Hepatocyte (in vitro differentiated cells): ENCODE measurements at regions not wholly inside any gene's neighbourhood (a gene's known extent, or its start where the extent isn't known, plus 50 kb on each side); places are given as distances from the start of the nearest gene placed in this dataset.

ENCODE experiments used
- DNase-seq: peaks from one replicate; pipeline ENCODE4 v3.0.0-alpha.2; 2016; ENCODE audit warnings: low spot score
- H2AFZ ChIP-seq: fragments of 200-600 bp; sonication (generic); 2 replicates; pipeline ENCODE4 v1.6.0; 2016; ENCODE audit warnings: antibody characterized with exemption, mild to moderate bottlenecking
- H3K27ac ChIP-seq: fragments of 200-600 bp; sonication (generic); 2 replicates; pipeline ENCODE4 v1.5.1; 2016; ENCODE audit warnings: mild to moderate bottlenecking
- H3K27me3 ChIP-seq: fragments of 200-600 bp; sonication (generic); 2 replicates; pipeline ENCODE4 v1.6.1; 2016
- H3K36me3 ChIP-seq: fragments of 200-600 bp; sonication (generic); replicated peaks from 2 replicates; pipeline ENCODE4 v1.5.1; 2016; ENCODE audit warnings: low read depth; ENCODE audit not compliant: insufficient read depth
- H3K4me1 ChIP-seq: fragments of 200-600 bp; sonication (generic); 2 replicates; pipeline ENCODE4 v1.5.1; 2016; ENCODE audit warnings: mild to moderate bottlenecking, moderate library complexity; ENCODE audit not compliant: insufficient read depth
- H3K4me2 ChIP-seq: fragments of 200-600 bp; sonication (generic); 2 replicates; pipeline ENCODE4 v1.6.0; 2016
- H3K4me3 ChIP-seq: fragments of 200-600 bp; sonication (generic); 2 replicates; pipeline ENCODE4 v1.5.1; 2016; ENCODE audit warnings: mild to moderate bottlenecking
- H3K79me2 ChIP-seq: fragments of 200-600 bp; sonication (generic); 2 replicates; pipeline ENCODE4 v1.6.0; 2017; ENCODE audit warnings: mild to moderate bottlenecking
- H3K9me2 ChIP-seq: fragments of 200-600 bp; sonication (generic); replicated peaks from 2 replicates; pipeline ENCODE4 v1.6.0; 2017; ENCODE audit warnings: mild to moderate bottlenecking; ENCODE audit not compliant: insufficient read depth
- H3K9me3 ChIP-seq: fragments of 200-600 bp; sonication (generic); 2 replicates; pipeline ENCODE4 v1.5.1; 2016; ENCODE audit warnings: low read depth, mild to moderate bottlenecking
- H4K20me1 ChIP-seq: fragments of 200-600 bp; sonication (generic); 2 replicates; pipeline ENCODE4 v1.6.0; 2016; ENCODE audit warnings: mild to moderate bottlenecking; ENCODE audit not compliant: insufficient read depth, poor library complexity, severe bottlenecking
- CTCF ChIP-seq: fragments of 200-600 bp; sonication (generic); IDR thresholded peaks from 2 replicates; pipeline ENCODE4 v1.5.1; 2016; ENCODE audit warnings: antibody characterized with exemption, mild to moderate bottlenecking; ENCODE audit not compliant: poor library complexity
- EZH2 ChIP-seq: fragments of 200-600 bp; sonication (generic); IDR thresholded peaks from 2 replicates; pipeline ENCODE4 v1.6.1; 2016; ENCODE audit warnings: antibody characterized with exemption, mild to moderate bottlenecking, borderline replicate concordance
- EZH2phosphoT487 ChIP-seq: fragments of 200-600 bp; sonication (generic); IDR thresholded peaks from one replicate; pipeline ENCODE4 v1.6.1; 2018; ENCODE audit warnings: antibody characterized with exemption, mild to moderate bottlenecking, low read depth, moderate library complexity; ENCODE audit not compliant: unreplicated experiment, severe bottlenecking
- WGBS: methylation state at CpG from one replicate; pipeline ENCODE4 v1.1.6; 2016; ENCODE audit warnings: low lambda C conversion rate; ENCODE audit errors: missing lambda C conversion rate; 5-methylcytosine and 5-hydroxymethylcytosine counted together

GRCh38 chr5:88660947-88661805 lies 221.8 kb downstream of the MEF2C start:
- TF ChIP-seq EZH2phosphoT487 (no peak), EZH2 (peak; percentile 21)
- no peaks in the 10 kb centered on the region for H3K9me2 ChIP-seq
- H3K4me1 ChIP-seq = peaks cover 3% of the 10 kb centered on the region
- no peaks in the 10 kb centered on the region for H3K79me2 ChIP-seq
- H3K36me3 ChIP-seq = no peaks in the 10 kb centered on the region
- H3K27me3 ChIP-seq = peaks cover 97% of the 10 kb centered on the region
- DNase-seq = peak; percentile 89
- no peak overlapping the region for H3K27ac ChIP-seq
- H3K4me2 ChIP-seq = peak overlapping the region; percentile 88
- H4K20me1 ChIP-seq = no peaks in the 10 kb centered on the region
- peak overlapping the region; percentile 23 for H3K4me3 ChIP-seq
- WGBS = 2% methylated on average over 53 of the region's 53 CpGs
- no peaks in the 10 kb centered on the region for H3K9me3 ChIP-seq
- H2AFZ ChIP-seq = peak overlapping the region; percentile 42

DNA sequence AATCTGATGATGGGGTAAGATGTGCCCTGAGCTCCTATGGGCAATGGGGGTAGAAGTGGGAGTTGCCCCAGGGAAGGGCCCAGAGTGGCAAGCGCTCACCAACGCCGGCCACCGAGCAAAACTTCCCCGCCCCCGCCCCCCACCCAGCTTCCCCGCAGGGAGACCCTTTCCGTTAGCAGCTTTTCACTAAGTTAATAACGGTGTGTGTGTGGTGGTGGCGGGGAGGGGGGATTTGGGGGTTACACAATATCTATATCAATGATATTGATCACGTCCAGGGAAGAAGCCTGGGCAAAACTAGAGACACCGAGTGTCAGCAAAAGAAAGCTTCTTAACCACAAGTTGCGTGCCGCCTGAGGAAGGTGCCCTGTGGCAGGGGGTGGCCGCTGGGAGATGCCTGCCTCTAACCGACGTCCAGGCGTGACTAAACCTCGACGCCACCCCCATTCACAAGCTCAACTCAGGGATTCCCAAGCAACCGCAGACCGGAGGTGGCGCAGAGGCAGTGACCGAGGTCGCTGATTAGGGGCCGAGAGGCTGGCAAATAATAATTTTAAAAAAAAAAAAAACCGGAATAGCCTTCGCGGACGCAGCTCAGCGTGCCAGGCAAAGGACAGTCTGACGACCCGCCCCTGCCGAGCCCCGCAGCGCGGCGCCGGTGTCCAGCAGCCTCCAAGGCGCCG lies 222.6 kb downstream of the MEF2C start:
- H4K20me1 ChIP-seq = no peaks in the 10 kb centered on the region
- H3K79me2 ChIP-seq = no peaks in the 10 kb centered on the region
- DNase-seq = no peak
- H3K4me2 ChIP-seq = peak overlapping the region; percentile 88
- no peaks in the 10 kb centered on the region for H3K9me3 ChIP-seq
- WGBS = 5% methylated on average over 41 of the region's 41 CpGs
- peaks cover 94% of the 10 kb centered on the region for H3K27me3 ChIP-seq
- peak overlapping the region; percentile 23 for H3K4me3 ChIP-seq
- TF ChIP-seq EZH2 = peak; percentile 77
- TF ChIP-seq EZH2phosphoT487 = no peak
- H3K9me2 ChIP-seq = no peaks in the 10 kb centered on the region
- peak overlapping the region; percentile 42 for H2AFZ ChIP-seq
- H3K36me3 ChIP-seq = no peaks in the 10 kb centered on the region
- peaks cover 3% of the 10 kb centered on the region for H3K4me1 ChIP-seq
- H3K27ac ChIP-seq = no peak overlapping the region

DNA sequence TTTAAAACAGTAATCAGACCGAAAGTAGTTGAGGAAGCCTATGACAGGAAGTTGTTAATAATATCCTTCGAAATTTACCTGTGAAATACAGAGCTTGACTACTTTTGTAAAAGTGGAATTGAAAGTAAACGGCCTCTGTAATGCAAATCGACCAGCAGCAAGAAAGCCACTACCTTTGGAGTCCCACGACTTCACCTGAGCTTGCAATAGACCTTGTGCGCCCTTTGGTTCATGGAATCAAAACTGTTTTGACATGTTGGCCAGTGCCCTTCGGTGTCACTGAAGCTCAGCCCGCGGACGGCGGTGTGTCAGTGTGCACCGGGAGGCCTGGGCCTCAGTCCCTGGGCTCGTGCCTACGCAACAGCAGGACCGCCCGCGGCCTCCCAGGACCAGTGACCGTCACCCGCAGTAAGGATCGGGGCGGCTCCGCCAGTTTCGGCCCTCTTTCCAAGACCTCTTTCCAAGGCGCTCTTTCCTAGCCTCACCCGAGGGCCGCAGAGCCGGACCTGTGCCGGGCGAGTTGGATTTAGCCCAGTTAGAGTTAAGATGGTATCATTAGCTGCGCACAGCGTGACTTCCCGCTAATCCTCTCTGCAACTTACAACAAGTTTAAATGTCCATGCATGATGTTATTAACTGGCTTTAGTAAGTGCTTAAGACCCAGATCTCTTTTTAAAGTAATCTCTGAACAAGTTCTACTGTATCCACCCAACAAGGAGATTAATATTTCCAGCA lies 223.3 kb downstream of the MEF2C start:
- DNase-seq = peak; percentile 28
- H3K9me3 ChIP-seq = no peaks in the 10 kb centered on the region
- no peak overlapping the region for H3K4me3 ChIP-seq
- no peak overlapping the region for H3K27ac ChIP-seq
- no peaks in the 10 kb centered on the region for H3K36me3 ChIP-seq
- peaks cover 89% of the 10 kb centered on the region for H3K27me3 ChIP-seq
- 10% methylated on average over 32 of the region's 32 CpGs for WGBS
- H3K79me2 ChIP-seq = no peaks in the 10 kb centered on the region
- peak overlapping the region; percentile 88 for H3K4me2 ChIP-seq
- no peaks in the 10 kb centered on the region for H3K9me2 ChIP-seq
- H3K4me1 ChIP-seq = peaks cover 3% of the 10 kb centered on the region
- H2AFZ ChIP-seq = no peak overlapping the region
- no peaks in the 10 kb centered on the region for H4K20me1 ChIP-seq
- TF ChIP-seq EZH2 = peak; percentile 92
- no peak for TF ChIP-seq EZH2phosphoT487
- no peak for TF ChIP-seq CTCF

- H3K4me1 ChIP-seq = peaks cover 3% of the 10 kb centered on the region
- TF ChIP-seq CTCF (no peak), EZH2phosphoT487 (no peak), EZH2 (no peak)
- no peaks in the 10 kb centered on the region for H4K20me1 ChIP-seq
- H3K9me3 ChIP-seq = no peaks in the 10 kb centered on the region
- H3K27ac ChIP-seq = no peak overlapping the region
- no peak for DNase-seq
- H3K4me2 ChIP-seq = no peak overlapping the region
- no peak overlapping the region for H2AFZ ChIP-seq
- no peaks in the 10 kb centered on the region for H3K9me2 ChIP-seq
- H3K79me2 ChIP-seq = no peaks in the 10 kb centered on the region
- no peak overlapping the region for H3K4me3 ChIP-seq
- WGBS = 78% methylated on average over 4 of the region's 4 CpGs
- peaks cover 84% of the 10 kb centered on the region for H3K27me3 ChIP-seq
- no peaks in the 10 kb centered on the region for H3K36me3 ChIP-seq
Measured at GRCh38 chr5:88658886-88659285, 224.1 kb downstream of the MEF2C start.
